WTC11 (cell line): ENCODE measurements at regions not wholly inside any gene's neighbourhood (a gene's known extent, or its start where the extent isn't known, plus 50 kb on each side); places are given as distances from the start of the nearest gene placed in this dataset.

Experiments
- ATAC-seq: fragments of 200-7000 bp; cut with Tn5 transposase; 2 replicates; pipeline ENCODE4 v1.10.0; 2021; ENCODE audit warnings: mild to moderate bottlenecking, moderate library complexity
- CTCF ChIA-PET: fragments of 300-600 bp; sonication (Branson Sonifier 250); formaldehyde crosslinking; loops from one replicate; lab custom pipeline; 2021; ENCODE audit warnings: antibody characterized with exemption; lab: Charles Lee
- POLR2A ChIA-PET: fragments of 350-600 bp; sonication (Branson Sonifier 250); formaldehyde crosslinking; loops from one replicate; lab custom pipeline; 2021; ENCODE audit warnings: antibody characterized with exemption; lab: Charles Lee
- DNase-seq: peaks from one replicate; pipeline ENCODE4 v3.0.0; 2021; ENCODE audit warnings: low spot score
- H3K27ac Mint-ChIP-seq: 2 replicates; pipeline ENCODE4 v1.8.0; 2021; ENCODE audit warnings: mixed read lengths
- H3K27me3 Mint-ChIP-seq: 2 replicates; pipeline ENCODE4 v1.8.0; 2021; ENCODE audit warnings: low read depth, mild to moderate bottlenecking, moderate library complexity, mixed read lengths
- H3K36me3 Mint-ChIP-seq: 2 replicates; pipeline ENCODE4 v1.8.0; 2021; ENCODE audit warnings: mixed read lengths
- H3K4me1 Mint-ChIP-seq: 2 replicates; pipeline ENCODE4 v1.8.0; 2022; ENCODE audit warnings: mixed read lengths
- H3K4me3 Mint-ChIP-seq: 2 replicates; pipeline ENCODE4 v1.8.0; 2021; ENCODE audit warnings: mild to moderate bottlenecking, moderate library complexity, mixed read lengths
- H3K9me3 Mint-ChIP-seq: 2 replicates; pipeline ENCODE4 v1.8.0; 2021; ENCODE audit warnings: mixed read lengths
- CBFB ChIP-seq: sonication (generic); formaldehyde crosslinking; IDR thresholded peaks from 2 replicates; pipeline ENCODE4 v1.8.1; 2022; ENCODE audit warnings: mild to moderate bottlenecking, low read depth, missing genetic modification reagents
- CREM ChIP-seq: sonication (generic); formaldehyde crosslinking; IDR thresholded peaks from 2 replicates; pipeline ENCODE4 v1.8.1; 2022; ENCODE audit warnings: mild to moderate bottlenecking, missing genetic modification reagents, moderate library complexity
- E2F4 ChIP-seq: sonication (generic); formaldehyde crosslinking; IDR thresholded peaks from 2 replicates; pipeline ENCODE4 v1.8.1; 2022; ENCODE audit warnings: low read depth, mild to moderate bottlenecking, moderate library complexity, missing genetic modification reagents, borderline replicate concordance
- ELF4 ChIP-seq: sonication (generic); formaldehyde crosslinking; IDR thresholded peaks from 2 replicates; pipeline ENCODE4 v1.8.1; 2022; ENCODE audit warnings: low read depth, mild to moderate bottlenecking, moderate library complexity, missing genetic modification reagents
- HMGA2 ChIP-seq: fragments of 250-450 bp; sonication (Bioruptor Pico); IDR thresholded peaks from 2 replicates; pipeline ENCODE4 v1.4.0; 2021; ENCODE audit warnings: mild to moderate bottlenecking, moderate library complexity
- KAT7 ChIP-seq: sonication (generic); formaldehyde crosslinking; IDR thresholded peaks from 2 replicates; pipeline ENCODE4 v1.8.1; 2023; ENCODE audit warnings: missing genetic modification reagents, mild to moderate bottlenecking, borderline replicate concordance
- NR3C1 ChIP-seq: sonication (generic); formaldehyde crosslinking; conservative IDR thresholded peaks from 2 replicates; pipeline ENCODE4 v1.8.1; 2023; ENCODE audit warnings: low read depth, mild to moderate bottlenecking, missing genetic modification reagents
- TEAD1 ChIP-seq: sonication (generic); formaldehyde crosslinking; IDR thresholded peaks from 2 replicates; pipeline ENCODE4 v1.8.0; 2022; ENCODE audit warnings: mild to moderate bottlenecking, missing genetic modification reagents
- ZNF121 ChIP-seq: sonication (generic); formaldehyde crosslinking; IDR thresholded peaks from 2 replicates; pipeline ENCODE4 v1.8.0; 2023; ENCODE audit warnings: missing genetic modification reagents
- ZNF138 ChIP-seq: sonication (generic); formaldehyde crosslinking; conservative IDR thresholded peaks from 2 replicates; pipeline ENCODE4 v1.8.1; 2022; ENCODE audit warnings: mild to moderate bottlenecking, moderate library complexity, missing genetic modification reagents
- ZNF317 ChIP-seq: sonication (generic); formaldehyde crosslinking; IDR thresholded peaks from 2 replicates; pipeline ENCODE4 v1.8.1; 2023; ENCODE audit warnings: low read depth, mild to moderate bottlenecking, moderate library complexity, missing genetic modification reagents, borderline replicate concordance
- ZNF532 ChIP-seq: fragments of 250-450 bp; sonication (Bioruptor Pico); IDR thresholded peaks from 2 replicates; pipeline ENCODE4 v1.9.0; 2021; ENCODE audit warnings: mild to moderate bottlenecking, borderline replicate concordance
- ZNF671 ChIP-seq: fragments of 250-450 bp; sonication (Bioruptor Pico); IDR thresholded peaks from 2 replicates; pipeline ENCODE4 v1.8.0; 2021; ENCODE audit warnings: mild to moderate bottlenecking
- TF ChIP-seq, protein P1 (sequence below): sonication (generic); formaldehyde crosslinking; IDR thresholded peaks from 2 replicates; pipeline ENCODE4 v1.8.0; 2022; ENCODE audit warnings: mild to moderate bottlenecking, missing genetic modification reagents
- TF ChIP-seq, protein P2 (sequence below): sonication (generic); formaldehyde crosslinking; IDR thresholded peaks from 2 replicates; pipeline ENCODE4 v1.8.1; 2023; ENCODE audit warnings: mild to moderate bottlenecking, missing genetic modification reagents
- TF ChIP-seq, protein P3 (sequence below): sonication (generic); formaldehyde crosslinking; IDR thresholded peaks from 2 replicates; pipeline ENCODE4 v1.8.1; 2022; ENCODE audit warnings: low read depth, missing genetic modification reagents, borderline replicate concordance
- TF ChIP-seq, protein P4 (sequence below): sonication (generic); formaldehyde crosslinking; IDR thresholded peaks from 2 replicates; pipeline ENCODE4 v1.8.0; 2023; ENCODE audit warnings: missing genetic modification reagents

DNA sequence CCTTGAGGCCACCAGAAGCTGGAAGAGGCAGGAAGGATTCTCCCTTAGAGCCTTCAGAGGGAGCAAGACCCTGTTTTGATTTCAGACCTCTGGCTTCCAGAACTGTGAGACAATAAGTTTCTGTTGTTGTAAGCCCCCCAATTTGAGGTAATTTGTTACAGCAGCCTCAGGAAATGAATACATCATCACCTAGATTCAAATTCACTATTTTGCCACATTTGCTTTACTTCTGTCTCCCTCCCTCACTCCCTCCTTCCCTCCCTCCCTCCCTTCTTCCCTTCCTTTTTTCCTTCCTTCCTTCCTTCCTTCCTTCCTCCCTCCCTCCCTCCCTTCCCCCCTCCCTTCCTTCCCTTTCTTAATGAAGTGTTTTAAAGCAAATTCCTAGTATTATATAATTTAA lies 58.1 kb upstream of the KIF13A start:
- H3K27me3 Mint-ChIP-seq: no peaks in the 10 kb centered on the region
- ATAC-seq: no peak
- H3K9me3 Mint-ChIP-seq: no peaks in the 10 kb centered on the region
- ChIA-PET CTCF (no interaction called here), POLR2A (no interaction called here)
- H3K4me1 Mint-ChIP-seq: peaks cover 24% of the 10 kb centered on the region
- TF ChIP-seq HMGA2 (no peak), KAT7 (CRISPR knock-in tag) (no peak), CREM (CRISPR knock-in tag) (no peak), ZNF532 (CRISPR knock-in tag) (no peak), ELF4 (CRISPR knock-in tag) (no peak), TEAD1 (no peak), ZNF671 (CRISPR knock-in tag) (no peak), CBFB (no peak)
- TF ChIP-seq, protein P1, sequence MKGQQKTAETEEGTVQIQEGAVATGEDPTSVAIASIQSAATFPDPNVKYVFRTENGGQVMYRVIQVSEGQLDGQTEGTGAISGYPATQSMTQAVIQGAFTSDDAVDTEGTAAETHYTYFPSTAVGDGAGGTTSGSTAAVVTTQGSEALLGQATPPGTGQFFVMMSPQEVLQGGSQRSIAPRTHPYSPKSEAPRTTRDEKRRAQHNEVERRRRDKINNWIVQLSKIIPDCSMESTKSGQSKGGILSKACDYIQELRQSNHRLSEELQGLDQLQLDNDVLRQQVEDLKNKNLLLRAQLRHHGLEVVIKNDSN (CRISPR knock-in tag): no peak
- TF ChIP-seq, protein P2, sequence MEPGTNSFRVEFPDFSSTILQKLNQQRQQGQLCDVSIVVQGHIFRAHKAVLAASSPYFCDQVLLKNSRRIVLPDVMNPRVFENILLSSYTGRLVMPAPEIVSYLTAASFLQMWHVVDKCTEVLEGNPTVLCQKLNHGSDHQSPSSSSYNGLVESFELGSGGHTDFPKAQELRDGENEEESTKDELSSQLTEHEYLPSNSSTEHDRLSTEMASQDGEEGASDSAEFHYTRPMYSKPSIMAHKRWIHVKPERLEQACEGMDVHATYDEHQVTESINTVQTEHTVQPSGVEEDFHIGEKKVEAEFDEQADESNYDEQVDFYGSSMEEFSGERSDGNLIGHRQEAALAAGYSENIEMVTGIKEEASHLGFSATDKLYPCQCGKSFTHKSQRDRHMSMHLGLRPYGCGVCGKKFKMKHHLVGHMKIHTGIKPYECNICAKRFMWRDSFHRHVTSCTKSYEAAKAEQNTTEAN: no peak
- TF ChIP-seq, protein P3, sequence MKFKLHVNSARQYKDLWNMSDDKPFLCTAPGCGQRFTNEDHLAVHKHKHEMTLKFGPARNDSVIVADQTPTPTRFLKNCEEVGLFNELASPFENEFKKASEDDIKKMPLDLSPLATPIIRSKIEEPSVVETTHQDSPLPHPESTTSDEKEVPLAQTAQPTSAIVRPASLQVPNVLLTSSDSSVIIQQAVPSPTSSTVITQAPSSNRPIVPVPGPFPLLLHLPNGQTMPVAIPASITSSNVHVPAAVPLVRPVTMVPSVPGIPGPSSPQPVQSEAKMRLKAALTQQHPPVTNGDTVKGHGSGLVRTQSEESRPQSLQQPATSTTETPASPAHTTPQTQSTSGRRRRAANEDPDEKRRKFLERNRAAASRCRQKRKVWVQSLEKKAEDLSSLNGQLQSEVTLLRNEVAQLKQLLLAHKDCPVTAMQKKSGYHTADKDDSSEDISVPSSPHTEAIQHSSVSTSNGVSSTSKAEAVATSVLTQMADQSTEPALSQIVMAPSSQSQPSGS: no peak
- H3K4me3 Mint-ChIP-seq: no peak overlapping the region
- no peak overlapping the region for H3K27ac Mint-ChIP-seq
- no peak for DNase-seq
- H3K36me3 Mint-ChIP-seq: no peaks in the 10 kb centered on the region

DNA sequence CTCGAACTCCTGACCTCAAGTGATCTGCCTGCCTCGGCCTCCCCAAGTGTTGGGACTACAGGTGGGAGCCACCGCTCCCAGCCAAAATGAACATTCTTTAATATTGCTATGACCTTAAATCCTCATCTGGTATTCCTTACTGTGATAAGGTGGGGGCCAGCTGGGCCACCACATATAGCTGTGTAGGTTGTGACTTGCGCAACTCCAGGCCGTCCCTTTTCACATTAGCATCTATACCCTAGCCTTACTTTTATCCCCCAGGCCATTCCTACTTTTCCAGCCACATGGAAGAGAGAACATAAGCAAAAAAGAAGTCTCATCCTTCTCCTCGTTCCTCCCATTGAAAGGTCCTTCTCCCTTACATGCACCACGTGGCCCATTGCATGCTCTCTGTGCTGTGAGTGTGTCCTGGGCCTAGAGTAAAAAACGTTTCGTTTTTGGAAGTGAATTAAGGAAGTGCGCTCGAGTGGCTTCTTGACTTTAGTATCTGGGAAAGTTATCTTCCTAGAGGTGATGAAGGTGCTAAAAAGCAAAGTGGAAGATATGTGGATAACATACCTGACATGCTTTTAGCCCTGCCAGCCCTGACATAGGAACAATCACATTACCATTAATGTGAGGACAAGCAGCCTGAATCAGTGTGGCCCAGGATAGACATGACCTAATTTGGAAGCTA lies 56.8 kb upstream of the KIF13A start:
- Mint-ChIP-seq H3K27ac (no peak overlapping the region), H3K4me3 (no peak overlapping the region), H3K4me1 (peaks cover 24% of the 10 kb centered on the region), H3K27me3 (no peaks in the 10 kb centered on the region), H3K9me3 (peaks cover under 1% of the 10 kb centered on the region; the same call in 1 of the 2 replicates), H3K36me3 (no peaks in the 10 kb centered on the region)
- TF ChIP-seq NR3C1 (no peak), ZNF317 (no peak), E2F4 (CRISPR knock-in tag) (no peak), ZNF138 (CRISPR knock-in tag) (no peak), ZNF121 (CRISPR knock-in tag) (no peak)
- TF ChIP-seq, protein P4, sequence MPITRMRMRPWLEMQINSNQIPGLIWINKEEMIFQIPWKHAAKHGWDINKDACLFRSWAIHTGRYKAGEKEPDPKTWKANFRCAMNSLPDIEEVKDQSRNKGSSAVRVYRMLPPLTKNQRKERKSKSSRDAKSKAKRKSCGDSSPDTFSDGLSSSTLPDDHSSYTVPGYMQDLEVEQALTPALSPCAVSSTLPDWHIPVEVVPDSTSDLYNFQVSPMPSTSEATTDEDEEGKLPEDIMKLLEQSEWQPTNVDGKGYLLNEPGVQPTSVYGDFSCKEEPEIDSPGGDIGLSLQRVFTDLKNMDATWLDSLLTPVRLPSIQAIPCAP (CRISPR knock-in tag): no peak
- POLR2A ChIA-PET: interaction anchor here (0.7 kb wide), 1 partner anchor 77 kb away, joined by 4 read pairs; no protein-coding TSS in a partner anchor
- CTCF ChIA-PET: interaction anchor here (1.0 kb wide), 1 partner anchor 77 kb away, joined by 5 read pairs; no protein-coding TSS in a partner anchor
- DNase-seq: no peak
- no peak for ATAC-seq
